Keratinocyte (primary cell): ENCODE measurements at regions not wholly inside any gene's neighbourhood (a gene's known extent, or its start where the extent isn't known, plus 50 kb on each side); places are given as distances from the start of the nearest gene placed in this dataset.

Experiments used
- DNase-seq: peaks from one replicate; pipeline ENCODE4 v3.0.0-alpha.2; 2011; ENCODE audit warnings: low read depth, missing footprints, low spot score
- FAIRE-seq: peaks from 2 replicates; lab custom pipeline; 2011; peaks lifted over from hg19 to GRCh38; lab: Jason Lieb, UNC
- H2AFZ ChIP-seq: 2 replicates; pipeline ENCODE4 v1.6.0; 2012; ENCODE audit warnings: low read length, control low read depth, inconsistent platforms; ENCODE audit not compliant: control insufficient read depth
- H3K27ac ChIP-seq: 2 replicates; pipeline ENCODE4 v1.5.1; 2011; ENCODE audit warnings: low read length; ENCODE audit not compliant: control insufficient read depth, insufficient read depth
- H3K27me3 ChIP-seq: 3 replicates; pipeline ENCODE4 v1.6.0; 2011; ENCODE audit warnings: low read length; ENCODE audit not compliant: control insufficient read depth, insufficient read depth; ENCODE audit errors: extremely low read depth
- H3K36me3 ChIP-seq, 2 experiments: 2 replicates in 1 of 2; 3 replicates in 1 of 2; pipeline ENCODE4 v1.5.1; 2011; ENCODE audit warnings: low read length in 2 of 2, mild to moderate bottlenecking in 1 of 2; ENCODE audit not compliant: control insufficient read depth in 2 of 2, insufficient read depth in 2 of 2; ENCODE audit errors: extremely low read depth in 1 of 2
- H3K4me1 ChIP-seq: 3 replicates; pipeline ENCODE4 v1.5.1; 2011; ENCODE audit warnings: low read length; ENCODE audit not compliant: control insufficient read depth, insufficient read depth; ENCODE audit errors: extremely low read depth
- H3K4me2 ChIP-seq: 3 replicates; pipeline ENCODE4 v1.6.0; 2011; ENCODE audit warnings: low read depth, low read length; ENCODE audit not compliant: control insufficient read depth, insufficient read depth; ENCODE audit errors: extremely low read depth
- H3K4me3 ChIP-seq, 3 experiments: fragments of 200-600 bp in 1 of 3; sonication (generic) in 1 of 3; 2 replicates in 2 of 3; 3 replicates in 1 of 3; pipeline ENCODE4 v1.5.1; 2011 to 2016; ENCODE audit warnings: low read length in 3 of 3, mild to moderate bottlenecking in 3 of 3, control low read depth in 2 of 3, inconsistent platforms in 1 of 3, low read depth in 1 of 3, mixed read lengths in 1 of 3, mixed run types in 1 of 3, moderate library complexity in 1 of 3; ENCODE audit not compliant: control insufficient read depth in 2 of 3, insufficient read depth in 2 of 3; ENCODE audit errors: extremely low read depth in 1 of 3
- H3K79me2 ChIP-seq: 2 replicates; pipeline ENCODE4 v1.6.0; 2012; ENCODE audit warnings: low read length; ENCODE audit not compliant: control insufficient read depth, insufficient read depth
- H3K9ac ChIP-seq: 3 replicates; pipeline ENCODE4 v1.6.0; 2011; ENCODE audit warnings: low read length; ENCODE audit not compliant: control insufficient read depth, insufficient read depth; ENCODE audit errors: extremely low read depth
- H3K9me1 ChIP-seq: 3 replicates; pipeline ENCODE4 v1.6.0; 2011; ENCODE audit warnings: low read length; ENCODE audit not compliant: control insufficient read depth, insufficient read depth; ENCODE audit errors: extremely low read depth
- H3K9me3 ChIP-seq: 2 replicates; pipeline ENCODE4 v1.5.1; 2012; ENCODE audit warnings: low read depth, low read length; ENCODE audit not compliant: control insufficient read depth
- H4K20me1 ChIP-seq: 3 replicates; pipeline ENCODE4 v1.6.0; 2011; ENCODE audit warnings: low read length; ENCODE audit not compliant: control insufficient read depth, insufficient read depth; ENCODE audit errors: extremely low read depth
- EZH2 ChIP-seq: IDR thresholded peaks from one replicate; pipeline ENCODE4 v1.6.1; 2012; ENCODE audit warnings: inconsistent platforms, mild to moderate bottlenecking, low read length, moderate library complexity
- dilution Hi-C: fragments of 300-500 bp; cut with MboI; formaldehyde crosslinking; loops from one replicate; pipeline ENCODE4 v1.7.0; 2020; ENCODE audit warnings: low sequenced_read_pairs; ENCODE audit not compliant: extremely low pct_ligation_motif_present
- TF ChIP-seq, protein P1 (sequence below), 3 experiments: IDR thresholded peaks in 1 of 3; conservative IDR thresholded peaks in 1 of 3; optimal IDR thresholded peaks in 1 of 3; 2 replicates in 2 of 3; 3 replicates in 1 of 3; pipeline versions ENCODE3 to v1.5.1; 2011; ENCODE audit warnings: low read length in 3 of 3, mild to moderate bottlenecking in 3 of 3, moderate library complexity in 2 of 3, control low read depth in 1 of 3, inconsistent platforms in 1 of 3; ENCODE audit not compliant: insufficient read depth in 2 of 3; ENCODE audit errors: extremely low read depth in 1 of 3

DNA sequence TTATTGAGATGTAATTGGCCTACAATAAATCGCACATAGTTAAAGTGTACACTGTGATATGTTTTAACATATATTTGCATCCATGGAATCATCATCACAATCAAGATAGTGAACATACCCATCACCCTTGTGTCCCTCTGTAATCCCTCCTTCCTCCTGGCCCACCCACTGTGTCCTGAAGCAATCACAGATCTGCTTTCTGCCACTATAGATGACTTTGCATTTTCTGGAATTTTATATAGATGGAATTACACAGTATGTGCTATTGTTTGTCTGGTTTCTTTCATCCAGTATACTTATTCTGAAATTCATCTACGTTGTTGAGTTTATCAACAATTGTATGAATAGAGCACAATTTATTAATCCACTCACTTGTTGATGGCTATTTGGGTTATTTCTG, 181.3 kb downstream of the SNX10 start:
- no peaks in the 10 kb centered on the region for H3K9me1 ChIP-seq
- H3K9ac ChIP-seq = no peak overlapping the region
- TF ChIP-seq, protein P1, sequence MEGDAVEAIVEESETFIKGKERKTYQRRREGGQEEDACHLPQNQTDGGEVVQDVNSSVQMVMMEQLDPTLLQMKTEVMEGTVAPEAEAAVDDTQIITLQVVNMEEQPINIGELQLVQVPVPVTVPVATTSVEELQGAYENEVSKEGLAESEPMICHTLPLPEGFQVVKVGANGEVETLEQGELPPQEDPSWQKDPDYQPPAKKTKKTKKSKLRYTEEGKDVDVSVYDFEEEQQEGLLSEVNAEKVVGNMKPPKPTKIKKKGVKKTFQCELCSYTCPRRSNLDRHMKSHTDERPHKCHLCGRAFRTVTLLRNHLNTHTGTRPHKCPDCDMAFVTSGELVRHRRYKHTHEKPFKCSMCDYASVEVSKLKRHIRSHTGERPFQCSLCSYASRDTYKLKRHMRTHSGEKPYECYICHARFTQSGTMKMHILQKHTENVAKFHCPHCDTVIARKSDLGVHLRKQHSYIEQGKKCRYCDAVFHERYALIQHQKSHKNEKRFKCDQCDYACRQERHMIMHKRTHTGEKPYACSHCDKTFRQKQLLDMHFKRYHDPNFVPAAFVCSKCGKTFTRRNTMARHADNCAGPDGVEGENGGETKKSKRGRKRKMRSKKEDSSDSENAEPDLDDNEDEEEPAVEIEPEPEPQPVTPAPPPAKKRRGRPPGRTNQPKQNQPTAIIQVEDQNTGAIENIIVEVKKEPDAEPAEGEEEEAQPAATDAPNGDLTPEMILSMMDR (optimal IDR thresholded peaks at IDR 0.05 in 1 of 3, IDR thresholded peaks at IDR 0.05 in 1 of 3, conservative IDR thresholded peaks at IDR 0.05 in 1 of 3; ENCODE audit: extremely low read depth in 1 of 3, insufficient read depth in 2 of 3, low read length in 3 of 3) = no peak
- TF ChIP-seq EZH2 = no peak
- H3K4me1 ChIP-seq = no peaks in the 10 kb centered on the region
- H2AFZ ChIP-seq = no peak overlapping the region
- H3K36me3 ChIP-seq = no peaks in the 10 kb centered on the region
- no peak overlapping the region for H3K4me3 ChIP-seq
- H3K27me3 ChIP-seq = peaks cover 3% of the 10 kb centered on the region
- dilution Hi-C loops = no loop called here
- FAIRE-seq (no peak), DNase-seq (no peak)
- no peak overlapping the region for H3K4me2 ChIP-seq
- no peaks in the 10 kb centered on the region for H3K79me2 ChIP-seq
- no peak overlapping the region for H3K27ac ChIP-seq
- H4K20me1 ChIP-seq = no peaks in the 10 kb centered on the region
- H3K9me3 ChIP-seq = no peaks in the 10 kb centered on the region

DNA sequence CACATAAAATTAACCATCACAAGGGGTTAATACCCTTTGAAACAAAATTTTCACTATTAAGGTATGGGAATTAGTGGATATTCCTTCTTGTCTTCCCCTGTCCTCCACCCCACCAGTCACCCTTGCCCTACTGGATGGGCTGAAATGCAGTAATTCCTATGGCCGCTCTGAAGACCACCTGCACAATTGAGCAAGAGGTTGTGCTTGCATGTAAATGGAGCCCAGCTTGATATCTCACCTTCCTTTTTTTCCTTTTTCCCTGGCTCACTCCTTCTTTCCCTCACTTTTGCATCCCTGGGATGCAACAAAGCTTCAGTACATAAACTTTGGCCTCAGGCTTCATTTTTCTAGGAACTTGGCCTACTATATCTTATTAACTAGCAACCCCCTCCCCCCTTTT, 184.6 kb downstream of the SNX10 start:
- dilution Hi-C loops = no loop called here
- FAIRE-seq (no peak), DNase-seq (no peak)
- H3K79me2 ChIP-seq = no peaks in the 10 kb centered on the region
- no peaks in the 10 kb centered on the region for H3K9me3 ChIP-seq
- H3K9me1 ChIP-seq = no peaks in the 10 kb centered on the region
- H2AFZ ChIP-seq = no peak overlapping the region
- TF ChIP-seq, protein P1 (optimal IDR thresholded peaks at IDR 0.05 in 1 of 3, IDR thresholded peaks at IDR 0.05 in 1 of 3, conservative IDR thresholded peaks at IDR 0.05 in 1 of 3; ENCODE audit: extremely low read depth in 1 of 3, insufficient read depth in 2 of 3, low read length in 3 of 3) = no peak
- TF ChIP-seq EZH2 = no peak
- no peak overlapping the region for H3K4me2 ChIP-seq
- no peak overlapping the region for H3K4me3 ChIP-seq
- H3K27me3 ChIP-seq = peaks cover 3% of the 10 kb centered on the region
- H3K36me3 ChIP-seq = no peaks in the 10 kb centered on the region
- no peak overlapping the region for H3K27ac ChIP-seq
- H4K20me1 ChIP-seq = no peaks in the 10 kb centered on the region
- no peak overlapping the region for H3K9ac ChIP-seq
- H3K4me1 ChIP-seq = no peaks in the 10 kb centered on the region
